ENCODE measurements at regions not wholly inside any gene's neighbourhood (a gene's known extent, or its start where the extent isn't known, plus 50 kb on each side); places are given as distances from the start of the nearest gene placed in this dataset.

DNA sequence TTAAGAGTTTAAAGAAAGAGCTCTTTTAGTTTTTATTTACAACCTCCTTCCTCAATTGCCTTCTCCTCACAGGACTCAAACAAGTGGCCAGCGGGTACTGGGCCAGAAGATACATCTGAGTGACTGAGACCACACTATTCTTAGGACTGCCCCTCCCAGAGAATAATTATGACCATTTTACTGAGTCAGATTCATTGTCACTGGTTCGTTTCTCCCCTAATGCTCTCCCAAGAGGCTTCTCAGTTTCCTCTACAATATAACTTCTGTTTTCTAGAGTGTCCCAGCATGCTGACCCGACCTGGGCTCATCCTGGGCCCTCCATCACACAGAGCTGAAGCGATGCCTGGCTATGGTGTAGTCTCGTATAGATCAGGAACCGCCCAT lies 279.9 kb downstream of the CD83 start:
- no peak overlapping the region for H3K4me3 Mint-ChIP-seq

More for the DNA sequence above, 279.9 kb downstream of the CD83 start:
- Histone ChIP-seq H2BK12ac (ENCODE audit: insufficient read length, low read depth, low read length) (no peak overlapping the region), H3K56ac (ENCODE audit: insufficient read length, low read depth, low read length) (no peak overlapping the region), H3K27ac (ENCODE audit: insufficient read length, low read depth, low read length) (no peak overlapping the region), H2BK20ac (ENCODE audit: low read depth, low read length, poor library complexity, severe bottlenecking) (no peak overlapping the region), H3K27me3 (ENCODE audit: insufficient read depth, low read length) (no peaks in the 10 kb centered on the region), H4K20me1 (ENCODE audit: control insufficient read depth, insufficient read depth, insufficient read length) (no peaks in the 10 kb centered on the region), H3K79me1 (ENCODE audit: insufficient read depth, low read depth, low read length, poor library complexity, severe bottlenecking) (no peaks in the 10 kb centered on the region), H2AK5ac (ENCODE audit: insufficient read length, low read length) (no peak overlapping the region), H3K18ac (ENCODE audit: insufficient read length, low read depth, low read length) (no peak overlapping the region), H4K8ac (replicated peaks; ENCODE audit: insufficient read length, low read depth, low read length) (no peak overlapping the region), H2BK120ac (ENCODE audit: low read depth, low read length, poor library complexity, severe bottlenecking) (no peak overlapping the region), H4K5ac (ENCODE audit: insufficient read length, low read depth, low read length) (no peak overlapping the region), H3K23me2 (ENCODE audit: insufficient read length, low read depth, low read length, poor library complexity, severe bottlenecking) (no peaks in the 10 kb centered on the region), H3K14ac (ENCODE audit: insufficient read depth, low read length) (no peak overlapping the region), H3T11ph (ENCODE audit: low read length) (no peak overlapping the region), H4K91ac (ENCODE audit: insufficient read length, low read depth, low read length) (no peak overlapping the region), H2AFZ (ENCODE audit: low read length) (no peak overlapping the region), H2BK15ac (ENCODE audit: low read depth, low read length) (no peak overlapping the region), H3K79me2 (ENCODE audit: insufficient read depth, low read length) (no peaks in the 10 kb centered on the region), H2BK5ac (ENCODE audit: insufficient read length, low read length) (no peak overlapping the region), H3K9me3 (ENCODE audit: control insufficient read depth, low read depth, low read length) (peaks cover 27% of the 10 kb centered on the region), H3K4me2 (ENCODE audit: insufficient read depth, insufficient read length, low read length) (no peak overlapping the region), H3K4me1 (ENCODE audit: insufficient read depth, low read length) (no peaks in the 10 kb centered on the region), H3K23ac (ENCODE audit: insufficient read length, low read depth, low read length) (no peak overlapping the region), H3K4ac (ENCODE audit: low read depth, low read length) (no peak overlapping the region), H3K9ac (ENCODE audit: extremely low read depth, insufficient read length, low read length) (no peak overlapping the region)
- Mint-ChIP-seq H3K27ac (no peak overlapping the region), H3K4me1 (peaks cover 10 to 17% of the 10 kb centered on the region in 2 experiments), H3K36me3 (ENCODE audit: insufficient read depth in 1 of 3, low read depth in 3 of 3) (peaks cover 27 to 31% (median 30%) of the 10 kb centered on the region in 3 experiments), H3K27me3 (ENCODE audit: low read depth) (peaks cover 4% of the 10 kb centered on the region; the same call in 1 of the 2 replicates), H3K9me3 (peaks cover 27 to 43% of the 10 kb centered on the region in 2 experiments)
- no CpG with 5 or more reads among the region's 6 CpGs for WGBS (ENCODE audit: extremely low coverage, insufficient read length, low lambda C conversion rate)
- TF ChIP-seq, protein P1, sequence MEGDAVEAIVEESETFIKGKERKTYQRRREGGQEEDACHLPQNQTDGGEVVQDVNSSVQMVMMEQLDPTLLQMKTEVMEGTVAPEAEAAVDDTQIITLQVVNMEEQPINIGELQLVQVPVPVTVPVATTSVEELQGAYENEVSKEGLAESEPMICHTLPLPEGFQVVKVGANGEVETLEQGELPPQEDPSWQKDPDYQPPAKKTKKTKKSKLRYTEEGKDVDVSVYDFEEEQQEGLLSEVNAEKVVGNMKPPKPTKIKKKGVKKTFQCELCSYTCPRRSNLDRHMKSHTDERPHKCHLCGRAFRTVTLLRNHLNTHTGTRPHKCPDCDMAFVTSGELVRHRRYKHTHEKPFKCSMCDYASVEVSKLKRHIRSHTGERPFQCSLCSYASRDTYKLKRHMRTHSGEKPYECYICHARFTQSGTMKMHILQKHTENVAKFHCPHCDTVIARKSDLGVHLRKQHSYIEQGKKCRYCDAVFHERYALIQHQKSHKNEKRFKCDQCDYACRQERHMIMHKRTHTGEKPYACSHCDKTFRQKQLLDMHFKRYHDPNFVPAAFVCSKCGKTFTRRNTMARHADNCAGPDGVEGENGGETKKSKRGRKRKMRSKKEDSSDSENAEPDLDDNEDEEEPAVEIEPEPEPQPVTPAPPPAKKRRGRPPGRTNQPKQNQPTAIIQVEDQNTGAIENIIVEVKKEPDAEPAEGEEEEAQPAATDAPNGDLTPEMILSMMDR (conservative IDR thresholded peaks at IDR 0.05): no peak; the same call in 1 of the 3 replicates
- no peak for DNase-seq
